Keratinocyte (primary cell): ENCODE measurements at regions not wholly inside any gene's neighbourhood (a gene's known extent, or its start where the extent isn't known, plus 50 kb on each side); places are given as distances from the start of the nearest gene placed in this dataset.

Experiments used
- DNase-seq: peaks from one replicate; pipeline ENCODE4 v3.0.0-alpha.2; 2011; ENCODE audit warnings: low read depth, missing footprints, low spot score
- FAIRE-seq: peaks from 2 replicates; lab custom pipeline; 2011; peaks lifted over from hg19 to GRCh38; lab: Jason Lieb, UNC
- H2AFZ ChIP-seq: 2 replicates; pipeline ENCODE4 v1.6.0; 2012; ENCODE audit warnings: low read length, control low read depth, inconsistent platforms; ENCODE audit not compliant: control insufficient read depth
- H3K27ac ChIP-seq: 2 replicates; pipeline ENCODE4 v1.5.1; 2011; ENCODE audit warnings: low read length; ENCODE audit not compliant: control insufficient read depth, insufficient read depth
- H3K27me3 ChIP-seq: 3 replicates; pipeline ENCODE4 v1.6.0; 2011; ENCODE audit warnings: low read length; ENCODE audit not compliant: control insufficient read depth, insufficient read depth; ENCODE audit errors: extremely low read depth
- H3K36me3 ChIP-seq, 2 experiments: 2 replicates in 1 of 2; 3 replicates in 1 of 2; pipeline ENCODE4 v1.5.1; 2011; ENCODE audit warnings: low read length in 2 of 2, mild to moderate bottlenecking in 1 of 2; ENCODE audit not compliant: control insufficient read depth in 2 of 2, insufficient read depth in 2 of 2; ENCODE audit errors: extremely low read depth in 1 of 2
- H3K4me1 ChIP-seq: 3 replicates; pipeline ENCODE4 v1.5.1; 2011; ENCODE audit warnings: low read length; ENCODE audit not compliant: control insufficient read depth, insufficient read depth; ENCODE audit errors: extremely low read depth
- H3K4me2 ChIP-seq: 3 replicates; pipeline ENCODE4 v1.6.0; 2011; ENCODE audit warnings: low read depth, low read length; ENCODE audit not compliant: control insufficient read depth, insufficient read depth; ENCODE audit errors: extremely low read depth
- H3K4me3 ChIP-seq, 3 experiments: fragments of 200-600 bp in 1 of 3; sonication (generic) in 1 of 3; 2 replicates in 2 of 3; 3 replicates in 1 of 3; pipeline ENCODE4 v1.5.1; 2011 to 2016; ENCODE audit warnings: low read length in 3 of 3, mild to moderate bottlenecking in 3 of 3, control low read depth in 2 of 3, inconsistent platforms in 1 of 3, low read depth in 1 of 3, mixed read lengths in 1 of 3, mixed run types in 1 of 3, moderate library complexity in 1 of 3; ENCODE audit not compliant: control insufficient read depth in 2 of 3, insufficient read depth in 2 of 3; ENCODE audit errors: extremely low read depth in 1 of 3
- H3K79me2 ChIP-seq: 2 replicates; pipeline ENCODE4 v1.6.0; 2012; ENCODE audit warnings: low read length; ENCODE audit not compliant: control insufficient read depth, insufficient read depth
- H3K9ac ChIP-seq: 3 replicates; pipeline ENCODE4 v1.6.0; 2011; ENCODE audit warnings: low read length; ENCODE audit not compliant: control insufficient read depth, insufficient read depth; ENCODE audit errors: extremely low read depth
- H3K9me1 ChIP-seq: 3 replicates; pipeline ENCODE4 v1.6.0; 2011; ENCODE audit warnings: low read length; ENCODE audit not compliant: control insufficient read depth, insufficient read depth; ENCODE audit errors: extremely low read depth
- H3K9me3 ChIP-seq: 2 replicates; pipeline ENCODE4 v1.5.1; 2012; ENCODE audit warnings: low read depth, low read length; ENCODE audit not compliant: control insufficient read depth
- H4K20me1 ChIP-seq: 3 replicates; pipeline ENCODE4 v1.6.0; 2011; ENCODE audit warnings: low read length; ENCODE audit not compliant: control insufficient read depth, insufficient read depth; ENCODE audit errors: extremely low read depth
- CTCF ChIP-seq, 3 experiments: IDR thresholded peaks in 1 of 3; conservative IDR thresholded peaks in 1 of 3; optimal IDR thresholded peaks in 1 of 3; 2 replicates in 2 of 3; 3 replicates in 1 of 3; pipeline versions ENCODE3 to v1.5.1; 2011; ENCODE audit warnings: low read length in 3 of 3, mild to moderate bottlenecking in 3 of 3, moderate library complexity in 2 of 3, control low read depth in 1 of 3, inconsistent platforms in 1 of 3; ENCODE audit not compliant: insufficient read depth in 2 of 3; ENCODE audit errors: extremely low read depth in 1 of 3
- EZH2 ChIP-seq: IDR thresholded peaks from one replicate; pipeline ENCODE4 v1.6.1; 2012; ENCODE audit warnings: inconsistent platforms, mild to moderate bottlenecking, low read length, moderate library complexity
- dilution Hi-C: fragments of 300-500 bp; cut with MboI; formaldehyde crosslinking; loops from one replicate; pipeline ENCODE4 v1.7.0; 2020; ENCODE audit warnings: low sequenced_read_pairs; ENCODE audit not compliant: extremely low pct_ligation_motif_present

GRCh38 chr12:127957001-127957660 is 309.8 kb upstream of the TMEM132C start:
- Histone ChIP-seq H3K9me1 (no peaks in the 10 kb centered on the region), H3K27me3 (no peaks in the 10 kb centered on the region), H3K27ac (no peak overlapping the region), H3K4me3 (no peak overlapping the region), H3K9ac (no peak overlapping the region), H3K36me3 (no peaks in the 10 kb centered on the region), H3K9me3 (peaks cover 2% of the 10 kb centered on the region), H3K4me1 (no peaks in the 10 kb centered on the region), H3K79me2 (no peaks in the 10 kb centered on the region), H3K4me2 (no peak overlapping the region), H4K20me1 (no peaks in the 10 kb centered on the region), H2AFZ (no peak overlapping the region)
- DNase-seq (no peak), FAIRE-seq (no peak)
- dilution Hi-C loops = no loop called here
- TF ChIP-seq EZH2 = no peak
- no peak for TF ChIP-seq CTCF (optimal IDR thresholded peaks at IDR 0.05 in 1 of 3, IDR thresholded peaks at IDR 0.05 in 1 of 3, conservative IDR thresholded peaks at IDR 0.05 in 1 of 3; ENCODE audit: extremely low read depth in 1 of 3, insufficient read depth in 2 of 3, low read length in 3 of 3)

GRCh38 chr12:127962303-127962702 is 304.7 kb upstream of the TMEM132C start:
- Histone ChIP-seq H3K79me2 (no peaks in the 10 kb centered on the region), H3K9me3 (peaks cover 2% of the 10 kb centered on the region), H3K4me1 (no peaks in the 10 kb centered on the region), H3K9ac (no peak overlapping the region), H3K27ac (no peak overlapping the region), H3K9me1 (no peaks in the 10 kb centered on the region), H3K4me3 (no peak overlapping the region), H3K4me2 (no peak overlapping the region), H2AFZ (no peak overlapping the region), H3K27me3 (no peaks in the 10 kb centered on the region), H4K20me1 (no peaks in the 10 kb centered on the region), H3K36me3 (no peaks in the 10 kb centered on the region)
- DNase-seq (no peak), FAIRE-seq (no peak)
- dilution Hi-C loops = no loop called here
- TF ChIP-seq CTCF (optimal IDR thresholded peaks at IDR 0.05 in 1 of 3, IDR thresholded peaks at IDR 0.05 in 1 of 3, conservative IDR thresholded peaks at IDR 0.05 in 1 of 3; ENCODE audit: extremely low read depth in 1 of 3, insufficient read depth in 2 of 3, low read length in 3 of 3) (no peak), EZH2 (no peak)
